ENCODE measurements at regions not wholly inside any gene's neighbourhood (a gene's known extent, or its start where the extent isn't known, plus 50 kb on each side); places are given as distances from the start of the nearest gene placed in this dataset.

GRCh38 chr4:38347251-38347650 lies 316.7 kb upstream of the KLF3 start:
- no peak for DNase-seq

GRCh38 chr4:38354421-38354820 lies 309.6 kb upstream of the KLF3 start:
- no peak for DNase-seq

DNA sequence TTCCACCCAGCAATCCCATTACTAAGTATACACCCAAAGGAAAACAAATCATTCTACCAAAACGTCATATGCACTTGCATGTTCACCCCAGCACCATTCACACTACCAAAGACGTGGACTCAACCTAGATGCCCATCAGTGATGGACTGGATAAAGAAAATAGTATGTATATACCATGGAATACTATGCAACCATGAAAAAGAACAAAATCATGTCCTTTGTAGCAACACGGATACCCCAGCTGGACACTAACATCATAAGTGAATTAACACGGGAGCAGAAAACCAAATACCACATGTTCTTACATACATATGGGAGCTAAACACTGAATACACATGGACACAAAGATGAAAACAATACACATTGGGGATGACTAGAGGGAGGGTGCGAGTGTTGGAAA lies 309.1 kb upstream of the KLF3 start:
- DNase-seq, result no peak

DNA sequence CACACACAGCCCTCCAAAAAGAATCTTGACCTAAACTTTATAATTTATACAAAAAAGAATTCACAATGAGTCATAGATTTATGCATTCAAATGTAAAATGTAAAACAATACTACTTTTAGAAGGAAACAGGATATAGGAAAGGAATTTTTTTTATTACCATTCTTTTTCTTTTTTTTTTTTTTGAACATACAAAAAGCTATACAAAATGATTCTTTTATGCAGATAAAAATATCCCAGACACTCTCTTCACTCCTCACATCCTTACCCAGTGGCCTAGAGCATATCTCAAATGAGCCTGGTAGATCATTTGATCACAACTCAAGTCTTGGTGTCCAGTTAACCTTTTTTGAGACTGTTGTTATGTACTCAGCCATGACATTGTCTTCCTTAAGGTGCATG lies 307.3 kb upstream of the KLF3 start:
- DNase-seq, result no peak

DNA sequence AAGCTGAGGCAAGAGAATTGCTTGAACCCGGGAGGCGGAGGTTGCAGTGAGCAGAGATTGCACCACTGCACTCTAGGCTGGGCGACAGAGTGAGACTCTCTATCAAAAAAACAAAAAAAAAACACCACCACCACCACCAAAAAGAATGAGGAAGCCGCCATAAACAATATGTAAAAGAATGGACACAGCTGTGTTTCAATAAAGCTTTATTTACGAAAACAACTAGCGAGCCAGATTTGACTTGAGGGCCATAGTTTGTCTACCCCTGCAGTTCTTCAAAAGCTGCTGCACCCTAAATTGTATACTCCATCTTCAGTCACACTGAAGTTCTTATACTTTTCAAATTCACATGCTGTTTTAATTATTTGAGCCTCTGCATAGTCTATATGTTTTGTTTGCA lies 306.5 kb upstream of the KLF3 start:
- no peak for DNase-seq

GRCh38 chr4:38359113-38359512 lies 304.9 kb upstream of the KLF3 start:
- no peak for DNase-seq

- DNase-seq, result no peak
These were observed 303.8 kb upstream of the KLF3 start for GRCh38 chr4:38360201-38360600.

- no peak for DNase-seq
These were observed 299.5 kb upstream of the KLF3 start for GRCh38 chr4:38364383-38364963.

DNA sequence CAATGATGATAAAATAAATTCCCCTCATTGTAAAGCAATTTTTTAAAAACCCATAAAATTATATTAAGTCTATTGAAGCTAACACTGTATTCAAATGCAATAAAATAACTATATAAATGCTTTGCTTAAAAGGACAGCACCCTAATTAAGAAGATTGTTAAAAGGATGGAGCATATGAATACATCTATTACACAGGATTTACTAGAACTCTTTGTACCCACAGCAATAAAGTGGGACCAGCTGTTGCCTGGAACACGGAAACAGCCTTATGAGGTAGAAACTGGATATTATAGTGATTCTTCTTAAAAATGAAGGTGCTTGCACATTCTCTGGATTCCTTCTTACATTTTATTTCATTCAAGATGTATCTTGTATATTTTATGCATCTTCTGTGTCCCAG lies 298.7 kb upstream of the KLF3 start:
- DNase-seq, result no peak

DNA sequence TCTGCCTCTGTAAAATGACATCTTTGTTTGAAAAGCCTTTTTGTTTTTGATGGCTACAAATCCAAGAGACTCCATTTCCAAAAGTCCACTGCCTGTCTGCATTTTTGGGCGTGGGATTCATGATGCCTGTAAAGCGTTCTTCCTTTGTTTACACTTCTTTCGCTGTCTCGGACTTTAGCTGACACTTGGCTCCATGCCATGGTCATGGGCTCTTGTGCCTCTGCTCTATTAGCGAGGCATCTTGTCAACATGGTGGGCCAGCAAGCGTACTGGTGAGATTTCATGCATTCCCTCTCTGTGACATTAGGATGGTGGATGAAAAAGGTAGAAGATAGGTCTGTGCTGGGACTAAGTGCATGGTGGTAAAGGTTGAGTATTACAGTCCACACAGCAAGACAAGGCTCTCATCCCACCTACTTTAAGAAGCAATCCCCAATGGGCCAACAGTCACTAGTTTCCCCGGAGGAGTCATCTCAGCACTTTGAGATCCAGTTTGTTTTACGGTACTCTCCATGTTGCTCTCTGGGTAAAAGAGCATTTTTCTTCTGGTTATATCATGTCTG lies 298.2 kb upstream of the KLF3 start:
- no peak for DNase-seq

GRCh38 chr4:38366456-38366855 lies 297.5 kb upstream of the KLF3 start:
- DNase-seq, result no peak

DNA sequence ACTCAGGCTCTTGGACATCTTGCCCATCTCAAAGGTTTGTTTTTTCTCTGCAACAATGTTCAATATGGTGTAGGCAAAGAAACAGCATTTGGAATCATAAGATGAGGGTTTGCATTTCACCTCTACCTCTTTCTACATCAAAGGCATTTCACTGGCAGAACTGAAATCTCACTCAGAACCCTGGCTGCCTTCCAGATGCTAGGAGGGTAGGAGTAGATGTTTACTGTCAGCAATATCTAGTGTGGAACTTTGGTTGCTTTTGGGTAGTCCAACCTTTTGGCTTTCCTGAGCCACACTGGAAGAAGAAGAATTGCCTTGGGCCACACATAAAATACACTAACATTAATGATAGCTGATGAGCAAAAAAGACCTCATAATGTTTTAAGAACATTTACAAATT lies 297.0 kb upstream of the KLF3 start:
- DNase-seq, result no peak

DNA sequence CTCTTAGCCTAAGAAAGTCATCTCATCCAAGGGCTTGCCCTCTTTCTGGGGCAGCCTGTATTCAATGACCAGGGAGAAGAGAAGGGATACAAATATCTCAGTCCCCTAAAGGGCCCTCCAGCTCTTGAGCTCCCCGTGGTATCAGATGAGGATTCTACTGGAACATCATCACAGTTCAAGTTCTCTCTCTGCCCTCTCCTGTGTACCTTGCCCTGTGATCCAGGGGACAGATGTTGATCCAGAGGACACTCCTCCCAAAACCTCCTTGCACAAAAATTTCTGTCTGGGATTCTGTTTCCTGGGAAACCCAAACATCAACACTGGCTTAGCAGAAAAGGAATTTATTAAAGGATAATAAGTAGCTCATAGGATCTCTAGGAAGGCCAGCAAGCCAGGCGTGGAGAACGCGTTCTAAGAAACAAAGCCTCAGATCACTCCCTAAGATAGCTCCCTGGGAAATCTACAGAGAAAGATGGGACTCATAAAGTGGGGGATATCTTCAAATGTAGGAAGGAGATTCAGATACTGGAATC lies 296.3 kb upstream of the KLF3 start:
- DNase-seq, result no peak

DNA sequence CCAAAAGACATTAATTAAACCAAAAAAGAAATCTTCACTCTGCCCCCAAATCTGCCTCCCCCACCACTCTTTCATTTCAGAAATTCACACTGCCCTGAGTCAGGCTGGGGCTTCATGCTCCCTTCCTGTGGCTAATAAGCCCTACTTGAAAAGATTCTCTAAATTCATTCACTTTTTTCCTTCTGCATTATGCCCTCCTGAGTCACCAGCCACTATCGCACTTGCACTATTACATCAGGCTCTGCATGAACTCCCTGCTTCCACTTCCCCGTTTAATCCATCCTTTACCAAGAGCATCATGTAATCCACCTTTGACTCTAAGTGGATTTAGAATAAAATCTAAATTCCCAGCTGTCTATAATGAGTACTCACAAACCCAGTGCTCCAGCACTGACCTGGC lies 295.4 kb upstream of the KLF3 start:
- no peak for DNase-seq

DNA sequence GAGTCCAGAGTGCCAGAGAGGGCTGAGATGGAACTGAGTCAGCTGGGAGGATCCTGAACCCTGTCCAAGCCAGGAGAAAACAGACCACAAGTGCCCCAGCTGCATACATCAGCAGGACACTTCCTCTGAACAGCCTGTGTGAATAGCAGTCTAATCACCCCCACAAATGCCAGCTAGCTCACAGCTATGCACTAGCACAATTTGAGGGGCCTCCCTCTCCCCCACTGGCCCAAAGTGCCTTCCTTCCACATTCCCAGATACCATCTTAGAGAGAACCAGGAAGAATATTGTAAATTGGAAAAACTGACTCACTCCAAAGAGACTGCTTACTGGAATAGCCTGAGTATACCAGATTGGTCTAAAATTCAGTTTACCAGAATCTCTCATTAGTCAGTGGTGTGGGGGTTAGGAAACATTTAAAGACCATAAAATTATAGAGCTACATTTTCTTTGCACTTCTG lies 292.6 kb upstream of the KLF3 start:
- DNase-seq, result no peak

- DNase-seq, result no peak
These were observed 290.6 kb upstream of the KLF3 start for GRCh38 chr4:38373375-38373774.

GRCh38 chr4:38377195-38377594 lies 286.8 kb upstream of the KLF3 start:
- DNase-seq, result no peak

- no peak for DNase-seq
These were observed 285.5 kb upstream of the KLF3 start for GRCh38 chr4:38378478-38378877.

DNA sequence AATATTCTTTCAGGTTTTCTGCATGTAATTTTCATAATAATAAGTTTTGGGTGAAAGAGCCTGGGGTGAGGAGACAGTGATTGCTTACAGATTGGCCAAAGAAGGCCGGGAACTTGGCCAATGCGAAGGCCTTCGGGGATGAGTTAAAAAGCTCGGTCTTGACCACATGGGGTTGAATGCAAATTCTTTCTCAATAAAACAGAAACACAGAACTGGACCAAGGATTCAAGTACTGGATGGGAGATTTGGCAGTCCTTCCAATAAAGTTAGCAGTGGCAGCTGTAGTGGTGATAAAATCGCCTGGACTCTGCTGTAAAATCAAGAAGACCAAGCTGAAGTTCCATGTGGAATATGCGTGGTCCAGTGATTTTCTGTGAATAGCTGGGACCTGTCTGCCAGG lies 282.2 kb upstream of the KLF3 start:
- no peak for DNase-seq

DNA sequence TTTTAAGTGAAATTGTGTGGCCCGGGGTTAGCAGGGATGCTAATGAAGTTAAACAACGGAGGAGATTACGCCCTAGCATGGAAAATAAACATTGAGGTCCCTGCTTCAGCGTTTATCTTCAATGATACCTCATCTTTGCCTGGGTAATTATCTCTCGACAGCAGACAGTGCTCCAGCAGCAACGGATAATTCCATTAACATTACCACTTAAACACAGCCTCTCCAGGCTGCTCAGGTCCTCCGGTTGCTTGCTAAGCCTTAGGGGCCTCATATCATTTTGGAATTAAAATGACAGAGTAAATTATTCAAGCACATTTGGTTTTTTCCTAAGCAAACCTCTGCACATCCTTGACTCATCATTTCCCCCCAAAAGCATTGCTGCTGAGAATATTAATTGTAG lies 281.5 kb upstream of the KLF3 start:
- no peak for DNase-seq

DNA sequence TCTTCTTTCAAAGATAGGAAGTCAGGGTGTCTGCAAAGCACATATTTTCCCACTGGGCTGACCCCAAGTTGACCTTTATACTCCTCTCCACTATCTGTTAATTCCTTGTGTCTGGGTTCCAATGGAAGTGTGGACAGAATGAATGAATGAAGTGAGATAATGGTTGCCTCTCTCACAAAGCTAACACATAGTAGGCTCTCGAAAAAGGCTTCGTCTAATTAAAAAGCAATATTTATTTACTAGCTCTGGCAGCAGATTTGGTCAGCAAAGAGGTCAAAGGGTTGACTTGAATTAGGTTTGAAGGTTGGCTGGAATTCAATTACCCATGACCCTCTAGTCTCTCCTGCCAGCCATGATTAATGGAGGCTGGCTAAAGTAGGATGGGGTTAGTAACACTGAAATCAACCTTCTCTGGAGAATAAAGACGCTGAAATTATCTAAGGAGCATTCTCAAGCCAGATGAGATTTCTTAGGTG lies 280.3 kb upstream of the KLF3 start:
- DNase-seq, result no peak

GRCh38 chr4:38385093-38386004 lies 278.6 kb upstream of the KLF3 start:
- DNase-seq, result no peak

- no peak for DNase-seq
These were observed 277.9 kb upstream of the KLF3 start for GRCh38 chr4:38386005-38386551.

Measured in KG1 (cell line).